GM21381 (cell line): ENCODE measurements at regions not wholly inside any gene's neighbourhood (a gene's known extent, or its start where the extent isn't known, plus 50 kb on each side); places are given as distances from the start of the nearest gene placed in this dataset.

Source experiments
- ATAC-seq: cut with Tn5 transposase; IDR thresholded peaks from one replicate; pipeline ENCODE4 v1.9.1; 2021; ENCODE audit warnings: mild to moderate bottlenecking, moderate library complexity; ENCODE audit not compliant: unreplicated experiment

DNA sequence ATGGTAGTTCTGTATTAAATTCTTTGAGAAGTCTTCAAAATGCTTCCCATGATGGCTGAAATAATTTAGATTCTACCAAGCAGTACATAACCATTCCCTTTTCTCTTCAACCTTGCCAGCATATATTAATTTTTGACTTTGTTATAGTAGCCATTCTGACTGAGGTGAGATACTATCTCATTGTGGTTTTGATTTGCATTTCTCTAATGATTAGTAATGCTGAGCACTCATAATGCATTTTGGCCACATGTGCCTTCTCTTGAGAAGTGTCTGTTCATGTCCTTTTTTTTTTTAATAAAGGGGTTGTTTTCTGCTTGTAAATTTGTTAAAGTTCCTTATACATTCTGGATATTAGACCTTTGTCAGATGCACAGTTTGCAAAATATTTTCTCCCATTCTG lies 173.9 kb downstream of the CALCRL start:
- no peak for ATAC-seq

DNA sequence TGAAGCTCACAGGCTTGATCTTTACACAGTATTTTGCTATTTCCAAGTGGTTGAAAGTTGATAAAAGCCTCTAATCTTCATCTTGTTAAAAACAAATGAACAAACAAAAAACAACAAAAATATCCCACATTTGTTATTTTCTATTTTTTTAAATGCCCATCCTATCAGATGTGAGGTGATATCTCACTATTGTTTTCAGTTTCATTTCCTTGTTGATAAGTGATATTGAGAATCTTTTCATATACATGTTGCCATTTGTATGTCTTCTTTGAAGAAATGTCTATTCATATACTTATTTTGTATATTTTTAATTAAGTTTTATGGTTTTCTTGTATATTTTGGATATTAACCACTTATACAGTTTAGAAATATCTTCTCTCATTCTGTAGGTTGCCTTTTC lies 175.8 kb downstream of the CALCRL start:
- no peak for ATAC-seq

DNA sequence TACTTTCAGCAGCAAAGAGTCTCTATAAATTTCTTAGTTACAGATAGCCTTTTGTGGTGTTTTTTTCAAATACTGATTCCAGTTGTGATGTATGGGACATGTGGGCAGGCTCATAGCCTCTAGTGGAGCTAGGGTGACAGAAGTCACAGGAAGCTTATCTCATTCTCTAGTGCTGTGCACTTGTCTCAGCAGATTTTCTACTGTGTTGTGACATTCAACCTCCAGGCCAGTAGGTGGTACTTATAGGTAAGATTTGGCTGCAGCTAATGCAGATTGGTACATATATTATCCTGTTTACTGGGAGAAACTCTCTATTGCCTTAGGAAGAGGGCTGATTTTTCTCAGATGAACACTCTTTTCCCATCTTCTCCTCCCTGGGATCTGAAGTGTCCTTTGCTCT lies 176.2 kb downstream of the CALCRL start:
- no peak for ATAC-seq

DNA sequence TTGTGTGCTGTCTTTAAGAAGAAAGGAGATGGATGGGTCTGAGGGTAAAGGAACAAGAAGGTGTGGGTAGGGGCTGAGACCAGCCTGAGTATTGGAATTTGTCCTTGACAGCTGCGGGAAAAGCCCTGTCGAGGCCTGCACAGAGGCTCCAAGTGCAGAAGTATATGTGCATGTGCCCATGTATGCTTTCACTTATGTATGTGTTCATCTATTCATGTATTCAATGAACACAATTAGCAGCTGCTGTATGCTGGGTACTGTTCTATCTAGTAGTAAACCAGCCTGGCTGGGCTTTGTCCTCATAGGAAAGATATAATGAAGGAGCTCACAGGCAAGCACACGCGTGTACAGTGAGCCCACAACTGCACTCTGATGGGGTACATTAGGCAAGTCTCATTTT lies 181.4 kb downstream of the CALCRL start:
- ATAC-seq = no peak

DNA sequence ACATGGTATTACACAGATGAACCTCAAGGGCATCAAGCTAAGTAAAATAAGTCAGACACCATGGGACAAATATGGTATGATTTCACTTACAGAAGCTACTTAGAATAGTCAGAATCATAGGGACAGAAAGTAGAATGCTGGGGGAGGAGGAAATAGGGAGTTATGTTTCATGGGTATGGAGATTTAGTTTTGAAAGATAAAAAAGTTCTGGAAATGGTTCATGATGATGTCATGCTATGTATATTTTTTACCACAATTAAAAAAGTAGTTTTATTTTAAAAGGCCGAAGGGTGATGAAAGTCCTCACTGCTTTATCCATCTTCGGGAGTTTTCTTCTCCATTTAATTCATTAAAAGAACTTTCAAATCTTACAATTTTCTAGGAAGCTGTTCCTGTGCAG lies 181.9 kb downstream of the CALCRL start:
- no peak for ATAC-seq

DNA sequence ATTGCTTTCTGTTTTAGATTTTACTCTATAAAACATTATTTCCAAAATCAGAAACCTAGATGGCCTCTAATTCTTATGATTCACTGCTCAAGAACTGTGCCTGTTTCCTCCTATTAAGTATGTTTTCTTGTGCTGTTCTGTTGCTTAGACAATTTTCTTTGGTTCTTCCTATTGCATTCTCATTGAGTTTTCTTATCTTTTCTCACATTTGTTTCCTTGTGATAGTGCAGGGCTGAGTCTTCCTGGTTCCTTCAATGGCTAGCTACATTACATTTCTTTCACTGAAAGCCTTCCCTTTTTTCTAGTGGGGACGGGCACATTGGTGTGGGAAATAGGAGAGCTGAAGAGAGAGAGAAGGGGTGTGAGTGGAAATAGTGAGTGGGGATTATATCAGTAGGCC lies 183.4 kb downstream of the CALCRL start:
- no peak for ATAC-seq

DNA sequence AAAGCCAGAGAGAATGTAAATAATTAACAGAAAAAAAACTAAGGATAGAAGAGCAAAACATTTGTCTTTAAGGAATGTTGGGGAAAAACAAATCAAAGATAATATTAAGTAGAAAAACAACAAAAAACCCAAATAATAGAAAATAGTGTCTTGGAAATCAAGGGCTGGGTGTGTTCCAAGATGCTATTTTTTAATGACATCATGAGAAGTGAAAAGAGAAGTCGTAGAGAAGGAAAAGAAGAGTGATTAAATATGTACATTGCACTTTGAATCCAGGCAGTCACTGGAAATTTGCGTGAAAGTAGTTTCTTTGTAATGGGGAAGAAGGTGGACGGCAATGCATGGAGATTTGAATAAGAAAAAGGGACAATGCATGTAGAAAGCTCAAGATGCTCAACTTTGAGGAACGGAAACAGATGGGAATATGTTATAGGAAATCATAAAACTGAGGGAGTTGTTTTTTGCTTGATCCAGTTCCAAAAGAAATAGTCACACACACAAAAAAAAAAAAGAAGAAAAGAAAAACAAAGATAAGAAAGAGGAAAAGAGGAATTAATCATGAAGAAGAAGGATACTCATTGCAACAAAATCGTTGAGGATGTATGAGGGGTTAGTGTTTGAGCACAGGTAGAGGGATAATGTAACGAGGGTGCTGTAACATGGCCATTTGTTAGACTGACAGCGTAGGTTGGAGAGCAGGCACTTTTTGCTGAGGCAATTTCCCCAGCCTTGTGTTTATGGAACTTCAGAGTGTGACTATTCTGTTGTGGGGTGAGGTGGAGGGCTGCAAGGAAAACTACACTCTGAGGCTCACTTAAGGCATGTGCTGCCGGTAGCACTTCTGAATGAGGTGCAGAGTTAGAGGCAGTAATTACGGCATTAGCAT lies 184.1 kb downstream of the CALCRL start:
- ATAC-seq = no peak

DNA sequence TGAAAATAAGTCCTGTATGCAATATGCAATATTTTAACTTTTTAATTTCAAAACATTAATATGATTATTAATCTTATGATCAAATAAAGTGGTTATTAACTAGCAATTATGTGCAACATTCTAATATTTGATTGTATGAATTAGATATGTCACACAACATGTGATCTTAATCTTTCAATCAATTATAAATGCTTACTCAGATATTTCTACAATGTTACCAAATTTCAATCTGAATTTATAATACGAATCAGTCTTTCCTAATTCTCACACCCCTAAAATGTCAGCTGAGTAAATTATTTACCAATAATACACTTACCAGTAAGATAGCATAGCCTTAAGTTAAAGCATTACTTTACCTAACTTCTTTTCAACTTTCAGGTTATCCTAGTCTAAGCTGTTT lies 186.3 kb downstream of the CALCRL start:
- ATAC-seq = no peak

DNA sequence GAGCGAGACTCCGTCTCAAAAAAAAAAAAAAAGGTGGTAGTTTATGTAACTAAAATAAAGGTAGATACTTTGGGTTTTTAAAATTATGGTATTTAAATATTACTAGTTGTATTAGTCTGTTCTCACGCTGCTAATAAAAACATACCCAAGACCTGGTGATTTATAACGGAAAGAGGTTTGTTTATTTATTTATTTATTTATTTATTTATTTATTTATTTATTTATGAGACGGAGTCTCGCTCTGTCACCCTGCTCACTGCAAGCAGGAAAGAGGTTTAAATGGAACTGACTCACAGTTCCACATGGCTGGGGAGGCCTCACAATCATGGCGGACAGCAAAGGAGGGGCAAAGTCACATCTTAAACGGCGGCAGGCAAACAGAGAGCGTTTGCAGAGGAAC lies 196.0 kb downstream of the CALCRL start:
- ATAC-seq = no peak

DNA sequence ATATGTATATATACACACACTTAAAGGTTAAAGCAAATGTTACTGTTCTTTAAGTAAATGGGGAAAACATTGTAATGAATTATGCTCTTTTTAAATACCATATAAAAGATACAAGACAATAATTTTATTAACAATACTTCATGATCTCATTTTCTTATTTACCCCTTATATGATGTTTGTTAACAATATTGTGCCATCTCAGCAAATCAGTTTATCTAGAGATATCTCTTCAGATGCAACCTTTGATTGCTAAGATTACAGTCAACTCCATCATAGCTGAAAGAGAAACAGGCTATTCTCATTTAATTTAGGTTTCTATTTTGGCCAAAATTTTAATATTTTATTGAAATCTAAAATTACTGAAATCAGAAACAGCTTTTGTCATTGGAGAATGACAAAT lies 197.9 kb downstream of the CALCRL start:
- ATAC-seq = no peak

DNA sequence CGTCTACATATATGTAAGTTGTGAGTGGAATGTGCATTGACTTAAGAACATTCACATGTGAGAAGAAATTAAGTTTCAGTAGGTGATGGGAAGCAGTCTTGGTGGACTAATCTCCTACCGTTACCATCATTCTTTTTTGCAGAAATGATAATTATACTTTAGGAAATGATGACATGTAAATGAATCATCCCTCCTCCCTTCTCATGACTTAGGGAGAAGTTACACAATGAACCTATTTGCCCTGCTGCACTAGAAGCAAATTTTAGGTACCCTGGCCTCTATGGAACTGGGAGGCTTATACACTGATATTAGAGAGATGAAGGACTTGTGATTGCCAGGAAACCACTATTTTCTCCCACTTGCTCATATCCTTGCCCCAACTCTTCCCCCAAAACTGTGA lies 214.2 kb downstream of the CALCRL start:
- ATAC-seq = no peak

DNA sequence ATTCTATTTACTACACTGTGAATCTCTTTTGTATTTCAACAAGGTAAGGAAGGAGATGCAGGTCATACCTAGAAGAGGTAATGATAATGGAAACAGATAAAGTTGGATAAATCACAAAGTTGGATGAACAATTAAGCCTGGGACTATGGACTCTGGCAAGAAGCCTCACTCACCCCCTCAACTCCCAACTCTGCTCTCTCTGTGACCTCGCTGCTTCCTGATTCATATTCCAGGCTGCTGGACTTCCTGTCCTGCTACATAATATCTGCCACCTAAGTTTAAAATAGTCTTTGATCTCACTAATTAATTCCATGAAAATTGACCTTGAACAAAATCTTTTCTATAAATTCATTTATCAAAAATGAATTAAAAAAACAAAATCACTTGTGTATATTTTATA lies 215.3 kb downstream of the CALCRL start:
- ATAC-seq = no peak

DNA sequence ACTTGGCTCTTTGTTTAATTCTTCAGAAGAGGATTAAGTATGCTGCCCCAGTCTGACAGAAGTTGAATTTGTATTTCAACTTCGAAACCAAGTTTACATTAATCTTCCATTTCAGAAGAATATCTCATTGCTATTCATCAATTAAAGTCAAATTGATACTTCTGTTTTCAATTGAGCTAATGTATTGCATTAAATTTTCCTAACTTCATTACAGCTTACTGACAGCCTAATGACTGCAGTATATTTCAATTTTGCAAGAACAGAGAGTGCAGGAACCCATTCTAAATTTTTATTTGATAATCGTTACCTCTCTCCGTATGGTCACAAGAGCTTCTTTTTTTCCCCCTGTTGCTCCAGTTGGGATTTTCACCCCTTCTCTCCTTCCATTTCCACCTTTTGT lies 218.0 kb downstream of the CALCRL start:
- ATAC-seq = no peak

DNA sequence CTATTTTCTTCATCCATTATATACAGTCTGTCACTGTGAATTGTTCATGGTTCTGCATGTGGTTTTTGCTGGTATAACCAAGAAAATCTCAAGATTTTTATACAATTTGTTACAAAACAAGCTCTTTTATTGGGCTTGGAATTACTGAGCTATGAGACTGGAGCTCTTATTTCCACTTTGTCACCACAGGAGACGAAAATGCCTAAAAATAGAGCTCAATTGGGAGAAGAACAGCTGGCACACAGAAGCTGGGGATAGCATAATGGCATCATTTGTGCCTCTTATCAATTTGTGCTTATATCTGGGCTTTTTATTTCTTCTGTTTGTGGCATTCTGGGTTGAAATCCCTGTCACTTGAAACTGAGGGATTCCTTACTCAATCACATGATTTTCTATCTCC lies 219.1 kb downstream of the CALCRL start:
- no peak for ATAC-seq

DNA sequence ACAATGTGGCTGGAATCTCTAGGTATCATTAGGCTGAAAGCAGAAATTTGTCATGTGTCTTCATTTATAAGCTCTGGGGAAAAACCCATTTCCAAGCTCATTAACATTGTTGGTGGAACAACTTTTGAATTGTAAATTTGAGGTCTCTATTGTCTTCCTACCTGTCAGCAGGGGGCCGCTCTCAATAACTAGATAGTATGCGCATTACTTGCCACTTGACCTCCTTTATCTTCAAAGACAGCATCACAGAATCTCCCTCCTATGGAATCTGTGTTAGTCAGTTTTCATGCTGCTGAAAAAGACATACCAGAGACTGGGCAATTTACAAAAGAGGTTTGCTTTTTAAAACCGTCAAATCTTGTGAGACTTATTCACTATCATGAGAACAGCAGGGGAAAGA lies 223.1 kb downstream of the CALCRL start:
- ATAC-seq = no peak

DNA sequence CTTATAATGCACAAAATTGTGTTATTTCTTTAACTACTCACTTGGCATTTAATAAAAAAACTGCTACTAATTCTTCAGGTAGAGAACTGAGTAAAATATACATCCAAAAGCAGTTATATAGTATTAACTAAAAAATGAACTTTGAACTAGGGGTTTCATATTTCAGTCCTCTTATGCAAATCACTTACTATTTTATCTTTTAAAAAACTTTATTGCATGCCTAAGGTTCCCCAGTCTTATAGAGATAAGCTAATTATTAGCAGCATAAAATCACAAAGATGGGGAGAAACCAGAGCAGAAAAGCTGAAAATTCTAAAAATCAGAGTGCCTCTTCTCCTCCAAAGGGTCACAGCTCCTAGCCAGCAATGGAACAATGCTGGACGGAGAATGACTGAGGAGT lies 228.0 kb downstream of the CALCRL start:
- ATAC-seq = no peak

DNA sequence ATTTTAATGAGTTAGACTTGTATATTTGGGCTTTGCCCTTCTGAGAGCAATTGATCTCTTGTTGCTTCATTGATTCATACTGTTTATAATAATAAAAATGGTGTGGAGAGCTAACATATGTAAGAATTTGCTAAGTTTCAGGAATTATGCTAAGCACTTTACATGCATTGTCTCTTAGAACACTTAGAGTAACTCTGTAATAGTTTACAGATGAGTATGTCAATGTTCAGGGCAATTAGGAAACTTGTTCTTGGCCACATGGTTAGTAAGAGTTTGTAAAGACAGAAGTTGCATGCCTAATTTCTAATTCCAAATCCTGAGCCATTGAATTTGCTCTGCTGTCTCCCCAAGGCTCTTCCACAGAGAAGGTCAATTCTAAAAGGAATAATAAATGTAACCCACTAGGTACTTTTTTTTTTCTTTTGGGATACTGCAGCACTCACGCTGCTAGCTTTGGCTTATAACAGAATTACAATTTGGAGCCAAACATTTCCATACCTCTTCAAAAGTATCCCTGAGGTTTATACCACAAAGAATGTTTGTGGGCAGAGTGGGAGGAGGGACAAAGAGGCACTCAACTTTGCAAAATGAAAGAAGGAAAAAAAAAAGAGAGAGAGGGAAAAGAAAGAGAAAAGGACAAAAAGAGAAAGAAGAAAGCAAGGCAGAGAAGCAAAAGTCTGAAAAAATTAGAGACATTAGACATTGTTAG lies 232.4 kb downstream of the CALCRL start:
- ATAC-seq = no peak

DNA sequence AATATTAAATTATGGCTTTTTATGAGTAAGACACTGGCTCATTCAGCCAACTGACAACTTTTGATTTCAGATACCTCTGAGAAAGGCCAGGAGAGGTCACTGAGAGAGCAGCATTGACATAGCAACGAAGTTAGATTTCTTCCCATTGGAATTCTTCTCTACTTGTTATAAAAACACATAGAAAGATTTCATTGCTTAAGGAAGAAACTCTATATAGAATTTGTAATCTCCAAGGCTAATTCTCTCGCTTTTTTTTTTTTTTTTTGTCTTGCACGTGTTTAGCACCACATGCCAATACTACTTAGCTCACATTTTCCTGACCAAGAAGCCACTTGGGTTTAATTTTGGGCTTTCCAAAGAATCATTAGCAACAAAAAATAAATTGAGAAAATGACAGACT lies 233.7 kb downstream of the CALCRL start:
- ATAC-seq = no peak

DNA sequence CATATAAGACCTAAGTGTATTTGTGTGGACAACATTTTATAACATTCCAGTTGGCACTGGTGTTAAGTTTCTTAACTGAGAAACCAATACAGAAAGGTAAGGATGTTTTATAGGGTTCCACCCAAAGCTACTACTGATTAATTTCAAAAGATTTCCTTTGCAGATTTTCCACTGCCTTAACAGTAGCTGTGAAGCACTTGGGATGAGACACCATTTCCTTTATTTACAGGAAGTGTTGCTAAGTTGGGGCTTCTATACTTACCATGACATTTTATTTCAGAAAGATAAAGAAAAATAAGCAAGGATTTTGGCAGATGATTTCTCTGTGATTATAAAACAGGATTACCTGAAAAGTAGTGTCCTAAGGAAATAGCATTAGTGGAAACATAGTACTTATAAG lies 234.3 kb downstream of the CALCRL start:
- no peak for ATAC-seq

DNA sequence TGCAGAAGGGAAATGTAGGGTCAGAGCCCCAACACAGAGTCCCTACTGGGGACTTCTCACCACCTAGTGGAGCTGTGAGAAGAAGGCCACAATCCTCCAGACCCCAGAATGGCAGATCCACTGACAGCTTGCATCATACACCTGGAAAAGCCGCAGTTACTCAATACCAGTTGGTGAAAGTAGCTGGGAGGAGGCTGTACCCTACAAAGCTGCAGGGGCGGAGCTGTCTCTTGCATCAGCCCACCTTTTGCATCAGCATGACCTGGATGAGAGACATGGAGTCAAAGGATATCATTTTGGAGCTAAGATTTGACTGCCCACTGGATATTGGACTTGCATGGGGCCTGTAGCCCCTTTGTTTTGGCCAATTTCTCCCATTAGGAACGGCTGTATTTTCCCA lies 237.3 kb downstream of the CALCRL start:
- no peak for ATAC-seq

DNA sequence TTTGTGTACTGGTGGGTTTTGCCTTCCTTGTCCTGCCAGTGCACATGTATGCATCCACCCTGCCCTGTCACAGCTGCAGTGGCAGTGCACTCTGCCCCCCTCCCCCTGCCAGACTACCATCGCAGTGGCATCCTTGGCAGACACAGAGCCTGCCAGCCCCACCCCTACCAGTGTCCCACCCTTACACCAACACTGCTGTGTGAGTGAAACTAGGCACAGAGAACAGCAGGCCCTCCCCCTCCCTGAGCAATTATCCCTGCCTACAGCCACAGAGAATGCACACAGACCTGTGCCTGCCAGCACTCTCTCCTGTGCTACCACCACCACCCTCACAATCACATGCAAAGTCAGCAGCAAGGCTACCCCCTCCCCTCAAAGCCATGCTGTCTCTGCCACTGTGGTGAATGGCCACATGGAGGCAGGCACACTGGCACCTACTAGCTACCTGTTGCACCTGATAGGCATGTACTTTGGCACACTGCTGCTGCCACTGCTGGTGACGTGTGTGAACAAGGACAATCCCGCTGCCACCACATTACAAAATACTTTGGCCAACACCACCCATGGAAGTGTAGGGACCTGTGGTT lies 239.8 kb downstream of the CALCRL start:
- ATAC-seq = no peak

DNA sequence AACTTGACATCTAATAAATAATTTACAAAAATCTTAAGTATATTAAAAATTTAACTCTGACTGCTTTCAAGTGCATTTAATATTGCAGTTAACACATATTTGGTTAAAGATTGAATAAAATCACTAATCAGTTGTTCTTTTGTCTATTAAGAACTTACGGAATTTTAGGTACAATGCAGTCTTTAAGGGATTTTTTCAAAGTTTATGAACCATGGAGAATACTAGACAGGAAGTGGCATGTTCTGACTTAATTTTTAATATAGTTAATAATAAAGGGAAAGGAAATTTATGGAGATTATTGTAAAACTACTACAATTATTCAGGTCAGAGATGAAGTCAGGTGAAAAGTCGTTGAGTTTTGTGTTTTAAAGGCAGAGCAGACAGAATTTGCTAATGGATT lies 240.9 kb downstream of the CALCRL start:
- ATAC-seq = no peak
